ENCODE measurements at regions not wholly inside any gene's neighbourhood (a gene's known extent, or its start where the extent isn't known, plus 50 kb on each side); places are given as distances from the start of the nearest gene placed in this dataset.

- no peak for DNase-seq (ENCODE audit: low read depth in 4 of 4, low spot score in 3 of 4)
Measured at GRCh38 chr11:121757480-121758125, 304.8 kb upstream of the SORL1-AS1 start.

GRCh38 chr11:121755906-121756305, 303.1 kb upstream of the SORL1-AS1 start:
- no peak for DNase-seq (ENCODE audit: low read depth in 4 of 4, low spot score in 3 of 4)

- no peak for DNase-seq (ENCODE audit: low read depth in 4 of 4, low spot score in 3 of 4)
Measured at GRCh38 chr11:121755191-121755590, 302.4 kb upstream of the SORL1-AS1 start.

- no peak for DNase-seq (ENCODE audit: low read depth in 4 of 4, low spot score in 3 of 4)
Measured at GRCh38 chr11:121754598-121754997, 301.8 kb upstream of the SORL1-AS1 start.

- no peak for DNase-seq (ENCODE audit: low read depth in 4 of 4, low spot score in 3 of 4)
Measured at GRCh38 chr11:121749691-121750090, 296.9 kb upstream of the SORL1-AS1 start.

GRCh38 chr11:121748068-121748467, 295.3 kb upstream of the SORL1-AS1 start:
- DNase-seq (ENCODE audit: low read depth in 4 of 4, low spot score in 3 of 4) = no peak

- DNase-seq (ENCODE audit: low read depth in 4 of 4, low spot score in 3 of 4) = no peak
Measured at GRCh38 chr11:121743285-121743684, 290.5 kb upstream of the SORL1-AS1 start.

GRCh38 chr11:121741761-121742361, 289.1 kb upstream of the SORL1-AS1 start:
- DNase-seq (ENCODE audit: low read depth in 4 of 4, low spot score in 3 of 4) = no peak

GRCh38 chr11:121741351-121741760, 288.6 kb upstream of the SORL1-AS1 start:
- peak in 1 of 4 donors; percentile 39 for DNase-seq (ENCODE audit: low read depth in 4 of 4, low spot score in 3 of 4)

GRCh38 chr11:121740902-121741301, 288.1 kb upstream of the SORL1-AS1 start:
- no peak for DNase-seq (ENCODE audit: low read depth in 4 of 4, low spot score in 3 of 4)

GRCh38 chr11:121733858-121734257, 281.1 kb upstream of the SORL1-AS1 start:
- DNase-seq (ENCODE audit: low read depth in 4 of 4, low spot score in 3 of 4) = no peak

GRCh38 chr11:121727942-121728341, 275.2 kb upstream of the SORL1-AS1 start:
- DNase-seq (ENCODE audit: low read depth in 4 of 4, low spot score in 3 of 4) = no peak

GRCh38 chr11:121723246-121723741, 270.5 kb upstream of the SORL1-AS1 start:
- DNase-seq (ENCODE audit: low read depth in 4 of 4, low spot score in 3 of 4) = peak in 2 of 4 donors; percentile 12 to 24

- DNase-seq (ENCODE audit: low read depth in 4 of 4, low spot score in 3 of 4) = peak; percentile 65 to 81 (median 76)
Measured at GRCh38 chr11:121722431-121723245, 269.9 kb upstream of the SORL1-AS1 start.

GRCh38 chr11:121721961-121722360, 269.2 kb upstream of the SORL1-AS1 start:
- no peak for DNase-seq (ENCODE audit: low read depth in 4 of 4, low spot score in 3 of 4)

GRCh38 chr11:121721448-121721847, 268.7 kb upstream of the SORL1-AS1 start:
- DNase-seq (ENCODE audit: low read depth in 4 of 4, low spot score in 3 of 4) = no peak

- no peak for DNase-seq (ENCODE audit: low read depth in 4 of 4, low spot score in 3 of 4)
Measured at GRCh38 chr11:121717296-121717695, 264.5 kb upstream of the SORL1-AS1 start.

GRCh38 chr11:121716060-121716459, 263.3 kb upstream of the SORL1-AS1 start:
- no peak for DNase-seq (ENCODE audit: low read depth in 4 of 4, low spot score in 3 of 4)

- DNase-seq (ENCODE audit: low read depth in 4 of 4, low spot score in 3 of 4) = no peak
Measured at GRCh38 chr11:121715405-121715804, 262.6 kb upstream of the SORL1-AS1 start.

- no peak for DNase-seq (ENCODE audit: low read depth in 4 of 4, low spot score in 3 of 4)
Measured at GRCh38 chr11:121714351-121714750, 261.6 kb upstream of the SORL1-AS1 start.

GRCh38 chr11:121711939-121712338, 259.2 kb upstream of the SORL1-AS1 start:
- DNase-seq (ENCODE audit: low read depth in 4 of 4, low spot score in 3 of 4) = no peak

Data from left renal pelvis (tissue), 4 donors.